ENCODE measurements at regions not wholly inside any gene's neighbourhood (a gene's known extent, or its start where the extent isn't known, plus 50 kb on each side); places are given as distances from the start of the nearest gene placed in this dataset.

GRCh38 chr10:133033742-133034048, 54.0 kb upstream of the ADGRA1 start:
- WGBS (ENCODE audit: insufficient coverage): 89% methylated on average over 11 of the region's 11 CpGs
- TF ChIP-seq CTCF (IDR thresholded peaks at IDR 0.05): no peak
- Histone ChIP-seq H3K27ac (ENCODE audit: low read length) (no peak overlapping the region), H3K4me3 (ENCODE audit: low read length) (no peak overlapping the region), H3K9me3 (ENCODE audit: control insufficient read depth, insufficient read depth, low read length) (no peaks in the 10 kb centered on the region), H3K4me1 (ENCODE audit: control insufficient read depth, insufficient read depth, low read length) (peaks cover 17% of the 10 kb centered on the region), H3K36me3 (ENCODE audit: control insufficient read depth, insufficient read depth, low read length) (no peaks in the 10 kb centered on the region), H3K27me3 (ENCODE audit: control insufficient read depth, insufficient read depth, low read length) (peaks cover 4% of the 10 kb centered on the region)
- H3K36me3 Mint-ChIP-seq: no peaks in the 10 kb centered on the region
- H3K9me3 Mint-ChIP-seq: no peaks in the 10 kb centered on the region
- peaks cover 12 to 23% of the 10 kb centered on the region in 2 donors for H3K27me3 Mint-ChIP-seq (ENCODE audit: low read depth in 2 of 2)
- DNase-seq (no peak), ATAC-seq (no peak)
- H3K4me1 Mint-ChIP-seq: peaks cover 12 to 21% of the 10 kb centered on the region in 2 donors
- intact Hi-C loops (cut with micrococcal nuclease): no loop called here
- H3K4me3 Mint-ChIP-seq: no peak overlapping the region
- H3K27ac Mint-ChIP-seq: peak overlapping the region in 1 of 2 donors; percentile 38

GRCh38 chr10:133032976-133033741, 54.6 kb upstream of the ADGRA1 start:
- peak; percentile 45 to 90 (median 72) for ATAC-seq
- H3K27ac Mint-ChIP-seq: peak overlapping the region in 1 of 2 donors; percentile 38

GRCh38 chr10:133032231-133032630, 55.5 kb upstream of the ADGRA1 start:
- H3K9me3 Mint-ChIP-seq: no peaks in the 10 kb centered on the region
- Histone ChIP-seq H3K27me3 (ENCODE audit: control insufficient read depth, insufficient read depth, low read length) (peaks cover 4% of the 10 kb centered on the region), H3K36me3 (ENCODE audit: control insufficient read depth, insufficient read depth, low read length) (no peaks in the 10 kb centered on the region), H3K4me1 (ENCODE audit: control insufficient read depth, insufficient read depth, low read length) (peaks cover 17% of the 10 kb centered on the region), H3K27ac (ENCODE audit: low read length) (no peak overlapping the region), H3K4me3 (ENCODE audit: low read length) (no peak overlapping the region), H3K9me3 (ENCODE audit: control insufficient read depth, insufficient read depth, low read length) (no peaks in the 10 kb centered on the region)
- 97% methylated on average over 13 of the region's 13 CpGs for WGBS (ENCODE audit: insufficient coverage)
- no peak for DNase-seq
- ATAC-seq: no peak
- peaks cover 12 to 21% of the 10 kb centered on the region in 2 donors for H3K4me1 Mint-ChIP-seq
- H3K27me3 Mint-ChIP-seq (ENCODE audit: low read depth in 2 of 2): peaks cover 8 to 21% of the 10 kb centered on the region in 2 donors
- intact Hi-C loops (cut with micrococcal nuclease): no loop called here
- TF ChIP-seq CTCF (IDR thresholded peaks at IDR 0.05): no peak
- no peaks in the 10 kb centered on the region for H3K36me3 Mint-ChIP-seq
- no peak overlapping the region for H3K27ac Mint-ChIP-seq
- no peak overlapping the region for H3K4me3 Mint-ChIP-seq

More at GRCh38 chr10:133032976-133033741, 54.6 kb upstream of the ADGRA1 start:
- peaks cover 17% of the 10 kb centered on the region for H3K4me1 ChIP-seq (ENCODE audit: control insufficient read depth, insufficient read depth, low read length)
- no peak overlapping the region for H3K4me3 Mint-ChIP-seq
- no peaks in the 10 kb centered on the region for H3K36me3 Mint-ChIP-seq
- no peaks in the 10 kb centered on the region for H3K36me3 ChIP-seq (ENCODE audit: control insufficient read depth, insufficient read depth, low read length)
- H3K27ac ChIP-seq (ENCODE audit: low read length): no peak overlapping the region
- WGBS (ENCODE audit: insufficient coverage): 60% methylated on average over 20 of the region's 20 CpGs
- DNase-seq: peak in 1 of 2 donors; percentile 27
- no peak overlapping the region for H3K4me3 ChIP-seq (ENCODE audit: low read length)
- H3K27me3 ChIP-seq (ENCODE audit: control insufficient read depth, insufficient read depth, low read length): peaks cover 4% of the 10 kb centered on the region
- H3K9me3 ChIP-seq (ENCODE audit: control insufficient read depth, insufficient read depth, low read length): no peaks in the 10 kb centered on the region
- peaks cover 12 to 21% of the 10 kb centered on the region in 2 donors for H3K4me1 Mint-ChIP-seq
- intact Hi-C loops (cut with micrococcal nuclease): no loop called here
- H3K9me3 Mint-ChIP-seq: no peaks in the 10 kb centered on the region
- peaks cover 8 to 21% of the 10 kb centered on the region in 2 donors for H3K27me3 Mint-ChIP-seq (ENCODE audit: low read depth in 2 of 2)
- TF ChIP-seq CTCF (IDR thresholded peaks at IDR 0.05): no peak
